Psoas muscle (tissue), 7 donors: ENCODE measurements at regions not wholly inside any gene's neighbourhood (a gene's known extent, or its start where the extent isn't known, plus 50 kb on each side); places are given as distances from the start of the nearest gene placed in this dataset.
"Not testable (repeated sequence)": the region's sequence is repeated elsewhere in the genome, so short reads cannot be mapped to it uniquely, and the experiment has no call there.

Experiments used
- ATAC-seq, 4 donors: fragments of 200-7000 bp; cut with Tn5 transposase; one replicate each; pipeline ENCODE4 v1.9.1; 2020; ENCODE audit warnings: moderate library complexity in 3 of 4, mild to moderate bottlenecking in 2 of 4
- DNase-seq, 2 donors: peaks; one replicate each; pipeline ENCODE4 v3.0.0-alpha.2; 2020
- H3K27ac ChIP-seq: fragments of 200-600 bp; one replicate; pipeline ENCODE4 v1.8.0; 2022
- H3K27me3 ChIP-seq, 3 donors: fragments of 200-600 bp in 1 of 3; one replicate each; pipeline versions ENCODE4 v1.6.1 to v1.8.0; 2013 to 2022; ENCODE audit warnings: low read length in 2 of 3, mild to moderate bottlenecking in 2 of 3, moderate library complexity in 1 of 3; ENCODE audit not compliant: insufficient read depth in 3 of 3
- H3K36me3 ChIP-seq, 2 donors: fragments of 200-600 bp in 1 of 2; one replicate each; pipeline versions ENCODE4 v1.6.1 to v1.8.0; 2013 to 2022; ENCODE audit warnings: low read depth in 1 of 2, mild to moderate bottlenecking in 1 of 2, moderate library complexity in 1 of 2; ENCODE audit not compliant: insufficient read depth in 1 of 2
- H3K4me1 ChIP-seq: fragments of 200-600 bp; one replicate; pipeline ENCODE4 v1.8.0; 2022
- H3K4me3 ChIP-seq: fragments of 200-600 bp; one replicate; pipeline ENCODE4 v1.8.0; 2022; ENCODE audit warnings: mild to moderate bottlenecking
- H3K9me3 ChIP-seq: fragments of 200-600 bp; one replicate; pipeline ENCODE4 v1.8.0; 2022
- WGBS, 3 donors: extraction: QIAGEN DNeasy Blood & Tissue Kit; methylation state at CpG; one replicate each; pipeline versions ENCODE4 v1.1.6 to v1.1.7; 2013; 5-methylcytosine and 5-hydroxymethylcytosine counted together
- intact Hi-C, 2 donors: fragments of 100-400 bp; cut with DNase I; formaldehyde crosslinking; loops; one replicate each; pipeline versions ENCODE4 v1.11.0 to v1.14.2; 2022
- TF ChIP-seq, protein P1 (sequence below): fragments of 200-600 bp; IDR thresholded peaks from one replicate; pipeline ENCODE4 v1.8.0; 2022; ENCODE audit warnings: antibody characterized with exemption
- donor health status: healthy with polysubstance abuse.
- donor health status: DM: no; HTN: no; CAD: no; lungs with moderate emphysema.
- donor health status: Bipolar disorder and iron deficiency.
- donor health status: healthy.
- donor health status: DM: yes; HTN: yes; CAD: no.
- donor health status: DM: no; HTN: no; CAD: no.
- donor health status: DM: yes; HTN: yes; CAD: no.

- no peak for DNase-seq
- intact Hi-C loops = no loop called here
- TF ChIP-seq, protein P1, sequence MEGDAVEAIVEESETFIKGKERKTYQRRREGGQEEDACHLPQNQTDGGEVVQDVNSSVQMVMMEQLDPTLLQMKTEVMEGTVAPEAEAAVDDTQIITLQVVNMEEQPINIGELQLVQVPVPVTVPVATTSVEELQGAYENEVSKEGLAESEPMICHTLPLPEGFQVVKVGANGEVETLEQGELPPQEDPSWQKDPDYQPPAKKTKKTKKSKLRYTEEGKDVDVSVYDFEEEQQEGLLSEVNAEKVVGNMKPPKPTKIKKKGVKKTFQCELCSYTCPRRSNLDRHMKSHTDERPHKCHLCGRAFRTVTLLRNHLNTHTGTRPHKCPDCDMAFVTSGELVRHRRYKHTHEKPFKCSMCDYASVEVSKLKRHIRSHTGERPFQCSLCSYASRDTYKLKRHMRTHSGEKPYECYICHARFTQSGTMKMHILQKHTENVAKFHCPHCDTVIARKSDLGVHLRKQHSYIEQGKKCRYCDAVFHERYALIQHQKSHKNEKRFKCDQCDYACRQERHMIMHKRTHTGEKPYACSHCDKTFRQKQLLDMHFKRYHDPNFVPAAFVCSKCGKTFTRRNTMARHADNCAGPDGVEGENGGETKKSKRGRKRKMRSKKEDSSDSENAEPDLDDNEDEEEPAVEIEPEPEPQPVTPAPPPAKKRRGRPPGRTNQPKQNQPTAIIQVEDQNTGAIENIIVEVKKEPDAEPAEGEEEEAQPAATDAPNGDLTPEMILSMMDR = no peak
- Histone ChIP-seq H3K36me3 (no peaks in the 10 kb centered on the region), H3K4me3 (no peak overlapping the region), H3K9me3 (no peaks in the 10 kb centered on the region), H3K27ac (no peak overlapping the region), H3K4me1 (peaks cover 41% of the 10 kb centered on the region), H3K27me3 (no peaks in the 10 kb centered on the region)
- 43 to 51% (median 49%) methylated on average over 8 of the region's 8 CpGs for WGBS, 3 donors
- ATAC-seq = no peak
Observed at GRCh38 chr1:234913278-234913649, 215.4 kb downstream of the TOMM20 start.

- no peaks in the 10 kb centered on the region for H3K9me3 ChIP-seq
- TF ChIP-seq, protein P1 = no peak
- H3K27me3 ChIP-seq = no peaks in the 10 kb centered on the region
- H3K27ac ChIP-seq = peak overlapping the region; percentile 48
- 57 to 58% (median 57%) methylated on average over 9 of the region's 9 CpGs for WGBS, 3 donors
- ATAC-seq (peak in 1 of 4 donors; percentile 36), DNase-seq (no peak)
- intact Hi-C loops = no loop called here
- H3K4me1 ChIP-seq = peaks cover 36% of the 10 kb centered on the region
- H3K4me3 ChIP-seq = no peak overlapping the region
- no peaks in the 10 kb centered on the region for H3K36me3 ChIP-seq
Observed at GRCh38 chr1:234912548-234913277, 215.9 kb downstream of the TOMM20 start.

GRCh38 chr1:234911787-234912186 lies 216.8 kb downstream of the TOMM20 start:
- no peak for DNase-seq
- 66 to 76% (median 67%) methylated on average over 8 of the region's 8 CpGs for WGBS, 3 donors
- Histone ChIP-seq H3K4me1 (peaks cover 27% of the 10 kb centered on the region), H3K27ac (peak overlapping the region; percentile 48), H3K36me3 (no peaks in the 10 kb centered on the region), H3K27me3 (no peaks in the 10 kb centered on the region), H3K4me3 (no peak overlapping the region), H3K9me3 (no peaks in the 10 kb centered on the region)
- intact Hi-C loops = no loop called here
- TF ChIP-seq, protein P1 = no peak
- no peak for ATAC-seq

GRCh38 chr1:234911136-234911535 lies 217.5 kb downstream of the TOMM20 start:
- H3K27ac ChIP-seq = peak overlapping the region; percentile 48
- 83 to 91% (median 88%) methylated on average over 5 of the region's 5 CpGs for WGBS, 3 donors
- not testable (repeated sequence) for DNase-seq

GRCh38 chr1:234909851-234910250 lies 218.8 kb downstream of the TOMM20 start:
- ATAC-seq (no peak), DNase-seq (no peak)
- no peaks in the 10 kb centered on the region for H3K36me3 ChIP-seq
- no peaks in the 10 kb centered on the region for H3K27me3 ChIP-seq
- H3K27ac ChIP-seq = no peak overlapping the region
- 96 to 99% (median 97%) methylated on average over 4 of the region's 4 CpGs for WGBS, 3 donors
- peaks cover 8% of the 10 kb centered on the region for H3K4me1 ChIP-seq
- intact Hi-C loops = no loop called here
- no peaks in the 10 kb centered on the region for H3K9me3 ChIP-seq
- TF ChIP-seq, protein P1 = no peak
- no peak overlapping the region for H3K4me3 ChIP-seq

More at GRCh38 chr1:234911136-234911535, 217.5 kb downstream of the TOMM20 start:
- ATAC-seq, H3K4me3 ChIP-seq, H3K36me3 ChIP-seq, H3K27me3 ChIP-seq, H3K9me3 ChIP-seq, intact Hi-C loops: not testable (repeated sequence)
- H3K4me1 ChIP-seq = peaks cover 21% of the 10 kb centered on the region
